ENCODE measurements at regions not wholly inside any gene's neighbourhood (a gene's known extent, or its start where the extent isn't known, plus 50 kb on each side); places are given as distances from the start of the nearest gene placed in this dataset.

GRCh38 chr4:79014230-79014629, 75.0 kb upstream of the PAQR3 start:
- TF ChIP-seq POLR2AphosphoS5 (IDR thresholded peaks at IDR 0.05; ENCODE audit: low read depth), result no peak
- no peak for TF ChIP-seq REST (IDR thresholded peaks at IDR 0.05; ENCODE audit: insufficient replicate concordance, low read depth)
- TF ChIP-seq CTCF (IDR thresholded peaks at IDR 0.05; ENCODE audit: insufficient read depth, low read length), result no peak
- TF ChIP-seq SPI1 (IDR thresholded peaks at IDR 0.05; ENCODE audit: borderline replicate concordance, low read depth), result no peak
- no peak for TF ChIP-seq GABPA (IDR thresholded peaks at IDR 0.05; ENCODE audit: low read depth)
- Histone ChIP-seq H3K4me3 (replicated peaks; ENCODE audit: insufficient read depth, low read length) (no peak overlapping the region), H3K27ac (replicated peaks) (no peak overlapping the region), H3K27me3 (ENCODE audit: insufficient read depth, poor library complexity, severe bottlenecking) (no peaks in the 10 kb centered on the region)
- no peak for DNase-seq (ENCODE audit: low read depth in 1 of 2, low spot score in 1 of 2)

DNA sequence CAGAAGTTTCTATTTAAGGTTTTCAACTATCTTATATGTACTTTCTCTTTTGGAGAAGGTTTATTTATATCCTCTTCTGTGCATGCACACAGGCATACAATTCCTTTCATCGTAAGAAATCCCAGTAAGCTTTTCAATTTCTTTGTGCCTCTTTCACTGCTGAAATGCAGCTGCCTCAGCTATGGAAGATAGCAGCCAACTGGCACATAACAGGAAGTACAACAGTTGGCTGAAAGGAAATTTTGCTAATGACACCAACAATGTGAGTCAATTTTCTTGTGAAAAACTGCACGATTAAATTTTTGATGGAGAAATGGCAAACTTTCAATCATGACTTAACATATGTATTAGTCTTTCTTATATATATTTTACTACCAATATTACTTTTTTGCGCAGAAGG, 74.5 kb upstream of the PAQR3 start:
- Histone ChIP-seq H3K27me3 (ENCODE audit: insufficient read depth, poor library complexity, severe bottlenecking) (no peaks in the 10 kb centered on the region), H3K27ac (replicated peaks) (no peak overlapping the region), H3K4me3 (replicated peaks; ENCODE audit: insufficient read depth, low read length) (no peak overlapping the region)
- TF ChIP-seq CTCF (IDR thresholded peaks at IDR 0.05; ENCODE audit: insufficient read depth, low read length) (no peak), SPI1 (IDR thresholded peaks at IDR 0.05; ENCODE audit: borderline replicate concordance, low read depth) (no peak), REST (IDR thresholded peaks at IDR 0.05; ENCODE audit: insufficient replicate concordance, low read depth) (no peak), POLR2AphosphoS5 (IDR thresholded peaks at IDR 0.05; ENCODE audit: low read depth) (no peak), GABPA (IDR thresholded peaks at IDR 0.05; ENCODE audit: low read depth) (no peak)
- no peak for DNase-seq (ENCODE audit: low read depth in 1 of 2, low spot score in 1 of 2)

GRCh38 chr4:78990938-78991810, 51.9 kb upstream of the PAQR3 start:
- Histone ChIP-seq H3K27ac (replicated peaks) (no peak overlapping the region), H3K27me3 (ENCODE audit: insufficient read depth, poor library complexity, severe bottlenecking) (no peaks in the 10 kb centered on the region), H3K4me3 (replicated peaks; ENCODE audit: insufficient read depth, low read length) (no peak overlapping the region)
- no peak for DNase-seq (ENCODE audit: low read depth in 1 of 2, low spot score in 1 of 2)
- TF ChIP-seq POLR2AphosphoS5 (IDR thresholded peaks at IDR 0.05; ENCODE audit: low read depth), result no peak

GRCh38 chr4:78989697-78990270, 50.5 kb upstream of the PAQR3 start:
- DNase-seq (ENCODE audit: low read depth in 1 of 2, low spot score in 1 of 2), result no peak
- Histone ChIP-seq H3K27ac (replicated peaks) (no peak overlapping the region), H3K4me3 (replicated peaks; ENCODE audit: insufficient read depth, low read length) (no peak overlapping the region), H3K27me3 (ENCODE audit: insufficient read depth, poor library complexity, severe bottlenecking) (no peaks in the 10 kb centered on the region)
- TF ChIP-seq SPI1 (IDR thresholded peaks at IDR 0.05; ENCODE audit: borderline replicate concordance, low read depth), result no peak
- TF ChIP-seq GABPA (IDR thresholded peaks at IDR 0.05; ENCODE audit: low read depth), result no peak

Data from HL-60 (cell line).